ENCODE measurements at regions not wholly inside any gene's neighbourhood (a gene's known extent, or its start where the extent isn't known, plus 50 kb on each side); places are given as distances from the start of the nearest gene placed in this dataset.

- H3K4me3 ChIP-seq (ENCODE audit: low read depth, low read length, poor library complexity, severe bottlenecking), result no peak overlapping the region
- no peaks in the 10 kb centered on the region for H3K4me1 ChIP-seq (ENCODE audit: insufficient read depth, low read length, poor library complexity, severe bottlenecking)
- H4K20me1 ChIP-seq (ENCODE audit: insufficient read depth, low read length), result no peaks in the 10 kb centered on the region
- H3K9me2 ChIP-seq (ENCODE audit: insufficient read depth, low read length), result no peaks in the 10 kb centered on the region
- DNase-seq (ENCODE audit: low spot score), result no peak
- no peaks in the 10 kb centered on the region for H3K36me3 ChIP-seq (ENCODE audit: insufficient read depth, low read length)
- H2AFZ ChIP-seq (ENCODE audit: low read length), result no peak overlapping the region
- no peaks in the 10 kb centered on the region for H3K79me2 ChIP-seq (ENCODE audit: insufficient read depth, low read depth, low read length)
- no peaks in the 10 kb centered on the region for H3K9me3 ChIP-seq (ENCODE audit: low read length)
- intact Hi-C loops (cut with micrococcal nuclease; ENCODE audit: unreplicated experiment), result no loop called here
- CTCF ChIA-PET (ENCODE audit: unreplicated experiment), result no interaction called here
- H3K4me2 ChIP-seq (ENCODE audit: low read length), result no peak overlapping the region
- POLR2A ChIA-PET, result interaction anchor here (0.6 kb wide), 1 partner anchor 396 kb away, joined by 3 read pairs; no protein-coding TSS in a partner anchor
- H3K27ac ChIP-seq (ENCODE audit: low read depth, low read length, poor library complexity, severe bottlenecking), result no peak overlapping the region
- no TSS peak for BruUV-seq (replicated peaks)
- TF ChIP-seq EZH2phosphoT487 (IDR thresholded peaks at IDR 0.05; ENCODE audit: borderline replicate concordance, low read depth, low read length), result no peak
Measured at GRCh38 chr13:61010358-61010757, 405.3 kb downstream of the PCDH20 start.

GRCh38 chr13:61002686-61003085 is 413.0 kb downstream of the PCDH20 start:
- no peak for DNase-seq (ENCODE audit: low spot score)
- intact Hi-C loops (cut with micrococcal nuclease; ENCODE audit: unreplicated experiment), result no loop called here
- Histone ChIP-seq H3K36me3 (ENCODE audit: insufficient read depth, low read length) (no peaks in the 10 kb centered on the region), H3K79me2 (ENCODE audit: insufficient read depth, low read depth, low read length) (no peaks in the 10 kb centered on the region), H2AFZ (ENCODE audit: low read length) (no peak overlapping the region), H3K4me2 (ENCODE audit: low read length) (no peak overlapping the region), H3K4me3 (ENCODE audit: low read depth, low read length, poor library complexity, severe bottlenecking) (no peak overlapping the region), H3K9me2 (ENCODE audit: insufficient read depth, low read length) (no peaks in the 10 kb centered on the region), H4K20me1 (ENCODE audit: insufficient read depth, low read length) (no peaks in the 10 kb centered on the region), H3K9me3 (ENCODE audit: low read length) (no peaks in the 10 kb centered on the region), H3K4me1 (ENCODE audit: insufficient read depth, low read length, poor library complexity, severe bottlenecking) (no peaks in the 10 kb centered on the region), H3K27ac (ENCODE audit: low read depth, low read length, poor library complexity, severe bottlenecking) (no peak overlapping the region)
- POLR2A ChIA-PET, result no interaction called here
- BruUV-seq (replicated peaks), result no TSS peak
- TF ChIP-seq EZH2phosphoT487 (IDR thresholded peaks at IDR 0.05; ENCODE audit: borderline replicate concordance, low read depth, low read length) (no peak), CTCF (conservative IDR thresholded peaks at IDR 0.05; ENCODE audit: low read length) (no peak)
- CTCF ChIA-PET (ENCODE audit: unreplicated experiment), result no interaction called here

- no peak for TF ChIP-seq EZH2phosphoT487 (IDR thresholded peaks at IDR 0.05; ENCODE audit: borderline replicate concordance, low read depth, low read length)
- TF ChIP-seq CTCF (conservative IDR thresholded peaks at IDR 0.05; ENCODE audit: low read length), result peak; percentile 56
- no peaks in the 10 kb centered on the region for H3K9me2 ChIP-seq (ENCODE audit: insufficient read depth, low read length)
- no peak overlapping the region for H3K27ac ChIP-seq (ENCODE audit: low read depth, low read length, poor library complexity, severe bottlenecking)
- ChIA-PET CTCF (ENCODE audit: unreplicated experiment) (no interaction called here), POLR2A (no interaction called here)
- no peaks in the 10 kb centered on the region for H3K4me1 ChIP-seq (ENCODE audit: insufficient read depth, low read length, poor library complexity, severe bottlenecking)
- peak; percentile 1 for DNase-seq (ENCODE audit: low spot score)
- no peak overlapping the region for H2AFZ ChIP-seq (ENCODE audit: low read length)
- no peak overlapping the region for H3K4me2 ChIP-seq (ENCODE audit: low read length)
- no peaks in the 10 kb centered on the region for H4K20me1 ChIP-seq (ENCODE audit: insufficient read depth, low read length)
- H3K4me3 ChIP-seq (ENCODE audit: low read depth, low read length, poor library complexity, severe bottlenecking), result no peak overlapping the region
- no peaks in the 10 kb centered on the region for H3K9me3 ChIP-seq (ENCODE audit: low read length)
- no TSS peak for BruUV-seq (replicated peaks)
- intact Hi-C loops (cut with micrococcal nuclease; ENCODE audit: unreplicated experiment), result no loop called here
- H3K79me2 ChIP-seq (ENCODE audit: insufficient read depth, low read depth, low read length), result no peaks in the 10 kb centered on the region
- no peaks in the 10 kb centered on the region for H3K36me3 ChIP-seq (ENCODE audit: insufficient read depth, low read length)
Measured at GRCh38 chr13:60990032-60990733, 425.5 kb downstream of the PCDH20 start.
